ENCODE measurements at regions not wholly inside any gene's neighbourhood (a gene's known extent, or its start where the extent isn't known, plus 50 kb on each side); places are given as distances from the start of the nearest gene placed in this dataset.
"Not testable (repeated sequence)": the region's sequence is repeated elsewhere in the genome, so short reads cannot be mapped to it uniquely, and the experiment has no call there.

- no peak for DNase-seq (ENCODE audit: extremely low read depth, insufficient read length)
Measured at GRCh38 chr1:94299627-94300553, 62.5 kb upstream of the ARHGAP29 start.

GRCh38 chr1:94298861-94299260 is 61.5 kb upstream of the ARHGAP29 start:
- no peak for TF ChIP-seq CTCF (IDR thresholded peaks at IDR 0.05; ENCODE audit: insufficient read depth, low read length, poor library complexity, severe bottlenecking)
- Histone ChIP-seq H3K27me3 (replicated peaks; ENCODE audit: control insufficient read depth, insufficient read depth, low read length) (no peaks in the 10 kb centered on the region), H3K36me3 (ENCODE audit: control insufficient read depth, insufficient read depth, low read length) (no peaks in the 10 kb centered on the region), H3K4me3 (replicated peaks; ENCODE audit: low read depth, low read length) (no peak overlapping the region)
- DNase-seq (ENCODE audit: extremely low read depth, insufficient read length): no peak

More at GRCh38 chr1:94299627-94300553, 62.5 kb upstream of the ARHGAP29 start:
- Histone ChIP-seq H3K27me3 (replicated peaks; ENCODE audit: control insufficient read depth, insufficient read depth, low read length) (no peaks in the 10 kb centered on the region), H3K4me3 (replicated peaks; ENCODE audit: low read depth, low read length) (no peak overlapping the region), H3K36me3 (ENCODE audit: control insufficient read depth, insufficient read depth, low read length) (no peaks in the 10 kb centered on the region)
- TF ChIP-seq CTCF (IDR thresholded peaks at IDR 0.05; ENCODE audit: insufficient read depth, low read length, poor library complexity, severe bottlenecking): no peak

GRCh38 chr1:94296018-94296417 is 58.6 kb upstream of the ARHGAP29 start:
- H3K4me3 ChIP-seq (replicated peaks; ENCODE audit: low read depth, low read length): no peak overlapping the region
- H3K27me3 ChIP-seq (replicated peaks; ENCODE audit: control insufficient read depth, insufficient read depth, low read length): no peaks in the 10 kb centered on the region; the same call in 1 of the 2 replicates
- DNase-seq (ENCODE audit: extremely low read depth, insufficient read length): no peak
- no peaks in the 10 kb centered on the region for H3K36me3 ChIP-seq (ENCODE audit: control insufficient read depth, insufficient read depth, low read length)
- no peak for TF ChIP-seq CTCF (IDR thresholded peaks at IDR 0.05; ENCODE audit: insufficient read depth, low read length, poor library complexity, severe bottlenecking)

GRCh38 chr1:94292978-94293377 is 55.6 kb upstream of the ARHGAP29 start:
- H3K27me3 ChIP-seq (replicated peaks; ENCODE audit: control insufficient read depth, insufficient read depth, low read length); H3K36me3 ChIP-seq (ENCODE audit: control insufficient read depth, insufficient read depth, low read length); H3K4me3 ChIP-seq (replicated peaks; ENCODE audit: low read depth, low read length); DNase-seq (ENCODE audit: extremely low read depth, insufficient read length): not testable (repeated sequence)

- not testable (repeated sequence) for H3K36me3 ChIP-seq (ENCODE audit: control insufficient read depth, insufficient read depth, low read length); DNase-seq (ENCODE audit: extremely low read depth, insufficient read length); H3K4me3 ChIP-seq (replicated peaks; ENCODE audit: low read depth, low read length); H3K27me3 ChIP-seq (replicated peaks; ENCODE audit: control insufficient read depth, insufficient read depth, low read length)
Measured at GRCh38 chr1:94289244-94289643, 51.9 kb upstream of the ARHGAP29 start.

Data from GM06990 (cell line).